SHP77 (cell line): ENCODE measurements at regions not wholly inside any gene's neighbourhood (a gene's known extent, or its start where the extent isn't known, plus 50 kb on each side); places are given as distances from the start of the nearest gene placed in this dataset.

Experiments
- DNase-seq, 2 experiments: peaks; one replicate each; lab custom pipeline; 2025; lab: John Stamatoyannopoulos, UW

GRCh38 chr20:40738976-40739375 is 49.9 kb upstream of the MAFB start:
- DNase-seq: no peak

GRCh38 chr20:40739841-40740240 is 50.8 kb upstream of the MAFB start:
- no peak for DNase-seq

- peak in 1 of 2 experiments; percentile 31 for DNase-seq
These were observed 52.6 kb upstream of the MAFB start for GRCh38 chr20:40741507-40742106.

GRCh38 chr20:40743141-40743775 is 54.2 kb upstream of the MAFB start:
- DNase-seq: no peak

- no peak for DNase-seq
These were observed 55.2 kb upstream of the MAFB start for GRCh38 chr20:40744072-40744817.

GRCh38 chr20:40744818-40745175 is 55.8 kb upstream of the MAFB start:
- no peak for DNase-seq

- DNase-seq: no peak
These were observed 57.2 kb upstream of the MAFB start for GRCh38 chr20:40746251-40746650.

- DNase-seq: no peak
These were observed 59.1 kb upstream of the MAFB start for GRCh38 chr20:40748182-40748581.

GRCh38 chr20:40749985-40750506 is 61.0 kb upstream of the MAFB start:
- DNase-seq: no peak

- no peak for DNase-seq
These were observed 61.6 kb upstream of the MAFB start for GRCh38 chr20:40750541-40751035.

- no peak for DNase-seq
These were observed 64.4 kb upstream of the MAFB start for GRCh38 chr20:40753472-40753871.

- DNase-seq: no peak
These were observed 65.4 kb upstream of the MAFB start for GRCh38 chr20:40754339-40754943.

GRCh38 chr20:40757087-40757486 is 68.1 kb upstream of the MAFB start:
- DNase-seq: no peak

- no peak for DNase-seq
These were observed 69.8 kb upstream of the MAFB start for GRCh38 chr20:40758790-40759189.

GRCh38 chr20:40760399-40760798 is 71.4 kb upstream of the MAFB start:
- no peak for DNase-seq

GRCh38 chr20:40763646-40764295 is 74.7 kb upstream of the MAFB start:
- DNase-seq: no peak

- DNase-seq: no peak
These were observed 76.9 kb upstream of the MAFB start for GRCh38 chr20:40765814-40766480.

GRCh38 chr20:40766790-40767614 is 78.0 kb upstream of the MAFB start:
- no peak for DNase-seq

- no peak for DNase-seq
These were observed 78.5 kb upstream of the MAFB start for GRCh38 chr20:40767615-40767924.

- no peak for DNase-seq
These were observed 79.1 kb upstream of the MAFB start for GRCh38 chr20:40768105-40768504.
